ENCODE measurements at regions not wholly inside any gene's neighbourhood (a gene's known extent, or its start where the extent isn't known, plus 50 kb on each side); places are given as distances from the start of the nearest gene placed in this dataset.
"Not testable (repeated sequence)": the region's sequence is repeated elsewhere in the genome, so short reads cannot be mapped to it uniquely, and the experiment has no call there.

- H3K9me3 Mint-ChIP-seq (ENCODE audit: low read depth), result peaks cover 43% of the 10 kb centered on the region
- no peaks in the 10 kb centered on the region for H3K4me1 Mint-ChIP-seq (ENCODE audit: low read depth)
- peaks cover 16% of the 10 kb centered on the region for H3K36me3 Mint-ChIP-seq (ENCODE audit: low read depth)
- peaks cover 6% of the 10 kb centered on the region for H3K27me3 Mint-ChIP-seq (ENCODE audit: low read depth)
- no peak for DNase-seq (ENCODE audit: low spot score)
- TF ChIP-seq, protein P1, sequence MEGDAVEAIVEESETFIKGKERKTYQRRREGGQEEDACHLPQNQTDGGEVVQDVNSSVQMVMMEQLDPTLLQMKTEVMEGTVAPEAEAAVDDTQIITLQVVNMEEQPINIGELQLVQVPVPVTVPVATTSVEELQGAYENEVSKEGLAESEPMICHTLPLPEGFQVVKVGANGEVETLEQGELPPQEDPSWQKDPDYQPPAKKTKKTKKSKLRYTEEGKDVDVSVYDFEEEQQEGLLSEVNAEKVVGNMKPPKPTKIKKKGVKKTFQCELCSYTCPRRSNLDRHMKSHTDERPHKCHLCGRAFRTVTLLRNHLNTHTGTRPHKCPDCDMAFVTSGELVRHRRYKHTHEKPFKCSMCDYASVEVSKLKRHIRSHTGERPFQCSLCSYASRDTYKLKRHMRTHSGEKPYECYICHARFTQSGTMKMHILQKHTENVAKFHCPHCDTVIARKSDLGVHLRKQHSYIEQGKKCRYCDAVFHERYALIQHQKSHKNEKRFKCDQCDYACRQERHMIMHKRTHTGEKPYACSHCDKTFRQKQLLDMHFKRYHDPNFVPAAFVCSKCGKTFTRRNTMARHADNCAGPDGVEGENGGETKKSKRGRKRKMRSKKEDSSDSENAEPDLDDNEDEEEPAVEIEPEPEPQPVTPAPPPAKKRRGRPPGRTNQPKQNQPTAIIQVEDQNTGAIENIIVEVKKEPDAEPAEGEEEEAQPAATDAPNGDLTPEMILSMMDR (IDR thresholded peaks at IDR 0.05), result no peak
- no peak overlapping the region for H3K4me3 Mint-ChIP-seq (ENCODE audit: unreplicated experiment)
- H3K27ac Mint-ChIP-seq (ENCODE audit: unreplicated experiment), result no peak overlapping the region
Measured at GRCh38 chr11:29224739-29225384, 792.0 kb downstream of the KCNA4 start.

GRCh38 chr11:29219531-29219930 is 797.3 kb downstream of the KCNA4 start:
- DNase-seq (ENCODE audit: low spot score); H3K4me1 Mint-ChIP-seq (ENCODE audit: low read depth); H3K27me3 Mint-ChIP-seq (ENCODE audit: low read depth); H3K27ac Mint-ChIP-seq (ENCODE audit: unreplicated experiment); H3K4me3 Mint-ChIP-seq (ENCODE audit: unreplicated experiment): not testable (repeated sequence)
- H3K36me3 Mint-ChIP-seq (ENCODE audit: low read depth), result peaks cover 16% of the 10 kb centered on the region
- peaks cover 49% of the 10 kb centered on the region for H3K9me3 Mint-ChIP-seq (ENCODE audit: low read depth)

- no peak for DNase-seq (ENCODE audit: low spot score)
- peaks cover 8% of the 10 kb centered on the region for H3K36me3 Mint-ChIP-seq (ENCODE audit: low read depth)
- H3K9me3 Mint-ChIP-seq (ENCODE audit: low read depth), result peaks cover 38% of the 10 kb centered on the region
- TF ChIP-seq, protein P1 (IDR thresholded peaks at IDR 0.05), result no peak
- H3K4me1 Mint-ChIP-seq (ENCODE audit: low read depth), result no peaks in the 10 kb centered on the region
- no peak overlapping the region for H3K27ac Mint-ChIP-seq (ENCODE audit: unreplicated experiment)
- H3K4me3 Mint-ChIP-seq (ENCODE audit: unreplicated experiment), result no peak overlapping the region
- H3K27me3 Mint-ChIP-seq (ENCODE audit: low read depth), result peaks cover 3% of the 10 kb centered on the region
Measured at GRCh38 chr11:29217901-29218300, 798.9 kb downstream of the KCNA4 start.

DNA sequence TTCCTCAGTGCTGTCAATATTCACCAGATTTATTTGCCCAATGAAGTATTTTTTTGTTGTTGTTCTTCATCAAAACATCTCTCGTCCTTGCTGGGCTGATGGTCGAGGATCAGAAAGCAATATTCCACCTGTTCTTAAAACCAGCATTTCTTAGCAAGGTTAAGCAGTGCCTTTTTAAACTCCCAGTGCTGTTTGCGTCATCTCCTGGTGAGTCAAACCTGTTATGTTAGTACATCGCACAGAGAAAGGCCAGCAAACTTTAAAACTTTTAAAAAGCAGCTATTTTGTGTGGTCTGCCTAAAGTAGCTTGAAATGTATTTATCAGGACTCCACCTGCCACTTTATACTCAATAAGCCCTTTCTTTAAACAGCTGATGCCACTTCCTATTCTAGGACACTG is 802.0 kb downstream of the KCNA4 start:
- DNase-seq (ENCODE audit: low spot score), result no peak
- Mint-ChIP-seq H3K4me3 (ENCODE audit: unreplicated experiment) (no peak overlapping the region), H3K9me3 (ENCODE audit: low read depth) (peaks cover 11% of the 10 kb centered on the region), H3K36me3 (ENCODE audit: low read depth) (no peaks in the 10 kb centered on the region), H3K4me1 (ENCODE audit: low read depth) (peaks cover 7% of the 10 kb centered on the region), H3K27ac (ENCODE audit: unreplicated experiment) (no peak overlapping the region), H3K27me3 (ENCODE audit: low read depth) (peaks cover 3% of the 10 kb centered on the region)
- TF ChIP-seq, protein P1 (IDR thresholded peaks at IDR 0.05), result no peak

GRCh38 chr11:29211202-29211601 is 805.6 kb downstream of the KCNA4 start:
- Mint-ChIP-seq H3K36me3 (ENCODE audit: low read depth) (no peaks in the 10 kb centered on the region), H3K9me3 (ENCODE audit: low read depth) (no peaks in the 10 kb centered on the region), H3K4me1 (ENCODE audit: low read depth) (peaks cover 7% of the 10 kb centered on the region), H3K27me3 (ENCODE audit: low read depth) (peaks cover 9% of the 10 kb centered on the region), H3K27ac (ENCODE audit: unreplicated experiment) (no peak overlapping the region), H3K4me3 (ENCODE audit: unreplicated experiment) (no peak overlapping the region)
- TF ChIP-seq, protein P1 (IDR thresholded peaks at IDR 0.05), result no peak
- DNase-seq (ENCODE audit: low spot score), result no peak

- H3K36me3 Mint-ChIP-seq (ENCODE audit: low read depth), result no peaks in the 10 kb centered on the region
- H3K9me3 Mint-ChIP-seq (ENCODE audit: low read depth), result no peaks in the 10 kb centered on the region
- no peak overlapping the region for H3K27ac Mint-ChIP-seq (ENCODE audit: unreplicated experiment)
- H3K27me3 Mint-ChIP-seq (ENCODE audit: low read depth), result peaks cover 10% of the 10 kb centered on the region
- DNase-seq (ENCODE audit: low spot score), result no peak
- no peak overlapping the region for H3K4me3 Mint-ChIP-seq (ENCODE audit: unreplicated experiment)
- TF ChIP-seq, protein P1 (IDR thresholded peaks at IDR 0.05), result no peak
- peaks cover 7% of the 10 kb centered on the region for H3K4me1 Mint-ChIP-seq (ENCODE audit: low read depth)
Measured at GRCh38 chr11:29210426-29210825, 806.4 kb downstream of the KCNA4 start.

Data from chondrocyte (in vitro differentiated cells).